SK-N-MC (cell line): ENCODE measurements at regions not wholly inside any gene's neighbourhood (a gene's known extent, or its start where the extent isn't known, plus 50 kb on each side); places are given as distances from the start of the nearest gene placed in this dataset.
"Not testable (repeated sequence)": the region's sequence is repeated elsewhere in the genome, so short reads cannot be mapped to it uniquely, and the experiment has no call there.

Source experiments
- EZH2 ChIP-seq: fragments of 200-600 bp; sonication (generic); IDR thresholded peaks from one replicate; pipeline ENCODE4 v1.6.1; 2017; ENCODE audit warnings: antibody characterized with exemption
- FOXP2 ChIP-seq: optimal IDR thresholded peaks from 2 replicates; pipeline ENCODE3; 2011; ENCODE audit warnings: mild to moderate bottlenecking, moderate library complexity; ENCODE audit not compliant: insufficient read depth; ENCODE audit errors: extremely low read length, control extremely low read depth
- POLR2AphosphoS5 ChIP-seq: IDR thresholded peaks from 2 replicates; pipeline ENCODE4 v1.6.1; 2012; ENCODE audit warnings: mild to moderate bottlenecking, low read depth, low read length, borderline replicate concordance

- TF ChIP-seq EZH2, POLR2AphosphoS5, FOXP2: not testable (repeated sequence)
These were observed 107.3 kb upstream of the NBPF19 start for GRCh38 chr1:149367472-149368044.
